HEK293 (cell line): ENCODE measurements at regions not wholly inside any gene's neighbourhood (a gene's known extent, or its start where the extent isn't known, plus 50 kb on each side); places are given as distances from the start of the nearest gene placed in this dataset.

Experiments used
- CTCF ChIA-PET: fragments of 350-600 bp; formaldehyde crosslinking; extraction: SDS; loops from one replicate; lab custom pipeline; 2021; ENCODE audit warnings: antibody characterized with exemption; lab: Yijun Ruan, JAX
- POLR2A ChIA-PET: fragments of 300-600 bp; formaldehyde crosslinking; extraction: SDS; loops from one replicate; lab custom pipeline; 2020; ENCODE audit warnings: antibody characterized with exemption, inconsistent platforms; lab: Yijun Ruan, JAX
- H3K27ac ChIP-seq: fragments of 200-500 bp; sonication (Bioruptor generic); 2 replicates; pipeline ENCODE4 v1.5.1; 2014; ENCODE audit warnings: low read depth, low read length, control low read depth, inconsistent platforms; ENCODE audit errors: extremely low read depth
- H3K36me3 ChIP-seq, 2 experiments: fragments of 200-500 bp in 1 of 2; sonication (Bioruptor generic) in 1 of 2; 1 replicate in 1 of 2; 2 replicates in 1 of 2; pipeline ENCODE4 v1.5.1; 2014 to 2017; ENCODE audit warnings: inconsistent platforms in 2 of 2, low read length in 2 of 2; ENCODE audit not compliant: control insufficient read depth in 2 of 2, insufficient read depth in 1 of 2
- H3K4me1 ChIP-seq: fragments of 200-500 bp; sonication (Bioruptor generic); 2 replicates; pipeline ENCODE4 v1.5.1; 2014; ENCODE audit warnings: mild to moderate bottlenecking, low read length, inconsistent platforms; ENCODE audit not compliant: control insufficient read depth, insufficient read depth
- H3K4me3 ChIP-seq: 2 replicates; pipeline ENCODE4 v1.5.1; 2011; ENCODE audit warnings: low read depth, mild to moderate bottlenecking, control low read depth, low read length, moderate library complexity
- H3K9me3 ChIP-seq: fragments of 200-500 bp; sonication (Bioruptor generic); 2 replicates; pipeline ENCODE4 v1.5.1; 2014; ENCODE audit warnings: low read depth, low read length, inconsistent platforms; ENCODE audit not compliant: control insufficient read depth, insufficient read depth
- GLI2 ChIP-seq: fragments of 450-650 bp; formaldehyde crosslinking; IDR thresholded peaks from 2 replicates; pipeline ENCODE4; 2017; ENCODE audit warnings: missing biosample characterization, missing genetic modification characterization, low read depth, borderline replicate concordance
- SCRT1 ChIP-seq: fragments of 450-650 bp; formaldehyde crosslinking; IDR thresholded peaks from 2 replicates; pipeline ENCODE4 v1.5.1; 2016; ENCODE audit warnings: missing biosample characterization, missing genetic modification characterization, borderline replicate concordance
- SP3 ChIP-seq: fragments of 450-650 bp; formaldehyde crosslinking; IDR thresholded peaks from 2 replicates; pipeline ENCODE4 v1.5.1; 2016; ENCODE audit warnings: missing biosample characterization, missing genetic modification characterization
- TRIM28 ChIP-seq: IDR thresholded peaks from 2 replicates; pipeline ENCODE4 v1.6.1; 2011; ENCODE audit warnings: low read length, control low read depth, borderline replicate concordance
- ZBTB48 ChIP-seq: fragments of 450-650 bp; formaldehyde crosslinking; IDR thresholded peaks from 2 replicates; pipeline ENCODE4 v1.5.1; 2016; ENCODE audit warnings: missing biosample characterization, missing genetic modification characterization
- ZBTB7A ChIP-seq: fragments of 450-650 bp; formaldehyde crosslinking; IDR thresholded peaks from 2 replicates; pipeline ENCODE4 v1.5.1; 2016; ENCODE audit warnings: low read depth, missing biosample characterization, missing genetic modification characterization
- ZNF121 ChIP-seq: fragments of 450-650 bp; formaldehyde crosslinking; IDR thresholded peaks from 2 replicates; pipeline ENCODE4 v1.5.1; 2016; ENCODE audit warnings: missing biosample characterization, missing genetic modification characterization
- ZNF140 ChIP-seq: fragments of 450-650 bp; formaldehyde crosslinking; IDR thresholded peaks from 2 replicates; pipeline ENCODE4 v1.5.1; 2016; ENCODE audit warnings: missing biosample characterization, missing genetic modification characterization
- ZNF157 ChIP-seq: fragments of 450-650 bp; formaldehyde crosslinking; IDR thresholded peaks from 2 replicates; pipeline ENCODE4 v1.5.1; 2016; ENCODE audit warnings: missing biosample characterization, missing genetic modification characterization
- ZNF202 ChIP-seq: fragments of 450-650 bp; formaldehyde crosslinking; IDR thresholded peaks from 2 replicates; pipeline ENCODE4 v1.5.1; 2016; ENCODE audit warnings: missing biosample characterization, missing genetic modification characterization, borderline replicate concordance
- ZNF211 ChIP-seq: fragments of 450-650 bp; formaldehyde crosslinking; IDR thresholded peaks from 2 replicates; pipeline ENCODE4 v1.5.1; 2016; ENCODE audit warnings: low read depth, missing biosample characterization, missing genetic modification characterization
- ZNF23 ChIP-seq: fragments of 450-650 bp; formaldehyde crosslinking; IDR thresholded peaks from 2 replicates; pipeline ENCODE4 v1.5.1; 2016; ENCODE audit warnings: missing biosample characterization, missing genetic modification characterization, borderline replicate concordance
- ZNF544 ChIP-seq: fragments of 450-650 bp; formaldehyde crosslinking; IDR thresholded peaks from 2 replicates; pipeline ENCODE4 v1.5.0; 2017; ENCODE audit warnings: missing biosample characterization, missing genetic modification characterization
- TF ChIP-seq, protein P1 (sequence below): fragments of 450-650 bp; formaldehyde crosslinking; IDR thresholded peaks from 2 replicates; pipeline ENCODE4 v1.5.1; 2016; ENCODE audit warnings: missing biosample characterization, missing genetic modification characterization
- TF ChIP-seq, protein P2 (sequence below): fragments of 450-650 bp; formaldehyde crosslinking; IDR thresholded peaks from 2 replicates; pipeline ENCODE4 v1.5.1; 2016; ENCODE audit warnings: missing biosample characterization, missing genetic modification characterization
- TF ChIP-seq, protein P3 (sequence below): fragments of 450-650 bp; formaldehyde crosslinking; IDR thresholded peaks from 2 replicates; pipeline ENCODE4 v1.5.1; 2016; ENCODE audit warnings: missing biosample characterization, missing genetic modification characterization
- TF ChIP-seq, protein P4 (sequence below): fragments of 450-650 bp; formaldehyde crosslinking; IDR thresholded peaks from 2 replicates; pipeline ENCODE4 v1.5.1; 2017; ENCODE audit warnings: missing biosample characterization, missing genetic modification characterization

DNA sequence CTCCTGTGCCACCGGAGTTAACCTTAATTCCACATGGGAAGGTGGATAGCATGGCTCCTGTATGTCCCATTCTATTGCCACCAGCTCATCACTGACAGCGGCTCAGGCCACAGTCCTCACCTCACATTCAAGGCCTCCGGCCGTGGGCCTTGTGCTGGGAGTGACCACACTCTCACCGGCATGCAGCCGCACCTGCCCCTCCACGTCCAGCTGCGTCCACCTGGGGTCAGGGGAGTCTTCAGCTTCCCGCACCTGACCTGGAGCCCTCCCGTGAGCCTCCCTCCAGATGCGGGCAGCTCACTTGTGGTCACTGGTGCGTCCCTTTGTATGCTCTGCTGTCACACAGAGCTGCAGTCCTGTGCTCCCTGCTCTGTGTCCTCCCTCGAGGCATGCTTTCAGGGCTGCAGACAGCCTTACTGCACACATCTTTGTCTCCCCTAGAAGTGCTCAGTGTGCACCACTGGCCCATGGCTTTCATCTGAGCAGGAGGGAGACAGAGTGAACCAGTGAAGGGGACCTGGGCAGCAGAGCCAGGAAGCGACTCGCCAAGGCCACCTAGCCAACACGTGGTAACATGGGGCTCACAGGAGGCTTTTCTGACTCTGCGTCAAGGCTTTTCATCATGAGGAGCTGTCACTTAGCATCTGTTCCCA is 210.1 kb downstream of the ERCC6L2 start:
- ChIA-PET CTCF (no interaction called here), POLR2A (no interaction called here)
- Histone ChIP-seq H3K4me1 (no peaks in the 10 kb centered on the region), H3K9me3 (no peaks in the 10 kb centered on the region), H3K36me3 (no peaks in the 10 kb centered on the region), H3K27ac (no peak overlapping the region), H3K4me3 (no peak overlapping the region)
- TF ChIP-seq, protein P1, sequence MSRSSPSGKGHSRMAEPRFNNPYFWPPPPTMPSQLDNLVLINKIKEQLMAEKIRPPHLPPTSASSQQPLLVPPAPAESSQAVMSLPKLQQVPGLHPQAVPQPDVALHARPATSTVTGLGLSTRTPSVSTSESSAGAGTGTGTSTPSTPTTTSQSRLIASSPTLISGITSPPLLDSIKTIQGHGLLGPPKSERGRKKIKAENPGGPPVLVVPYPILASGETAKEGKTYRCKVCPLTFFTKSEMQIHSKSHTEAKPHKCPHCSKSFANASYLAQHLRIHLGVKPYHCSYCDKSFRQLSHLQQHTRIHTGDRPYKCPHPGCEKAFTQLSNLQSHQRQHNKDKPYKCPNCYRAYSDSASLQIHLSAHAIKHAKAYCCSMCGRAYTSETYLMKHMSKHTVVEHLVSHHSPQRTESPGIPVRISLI (tag by site-specific recombination), result no peak
- TF ChIP-seq ZNF23 (no peak), ZNF202 (tag by site-specific recombination) (no peak)

DNA sequence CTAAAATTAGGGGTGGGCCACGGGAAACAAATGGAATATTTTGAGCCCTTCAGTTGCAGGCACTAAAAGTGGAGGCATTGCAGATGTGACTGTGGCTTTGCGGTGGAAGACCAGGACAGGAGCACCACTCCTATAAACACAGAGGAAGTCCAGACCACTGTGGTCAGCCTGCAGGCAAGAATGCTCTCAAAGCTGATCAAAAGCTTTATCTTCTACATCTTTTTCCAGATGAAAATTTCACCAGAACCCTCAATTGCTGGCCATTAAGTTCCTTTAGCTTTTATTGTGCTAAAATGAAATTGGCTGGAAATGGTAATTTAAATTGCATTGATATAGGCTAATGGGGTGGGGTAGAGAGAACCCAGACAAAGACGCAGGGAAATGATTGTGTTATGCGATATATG is 208.8 kb downstream of the ERCC6L2 start:
- Histone ChIP-seq H3K9me3 (no peaks in the 10 kb centered on the region), H3K4me3 (no peak overlapping the region), H3K36me3 (no peaks in the 10 kb centered on the region), H3K27ac (no peak overlapping the region), H3K4me1 (no peaks in the 10 kb centered on the region)
- ChIA-PET CTCF (interaction anchor here (1.0 kb wide), 1 partner anchor 32 kb away, joined by 3 read pairs; no protein-coding TSS in a partner anchor), POLR2A (interaction anchor here (0.7 kb wide), 1 partner anchor 306 kb away, joined by 3 read pairs; no protein-coding TSS in a partner anchor)
- TF ChIP-seq ZBTB48 (tag by site-specific recombination) (no peak), ZNF157 (tag by site-specific recombination) (no peak), SCRT1 (tag by site-specific recombination) (no peak), ZNF140 (tag by site-specific recombination) (no peak), GLI2 (tag by site-specific recombination) (no peak), ZNF544 (tag by site-specific recombination) (no peak), SP3 (tag by site-specific recombination) (no peak), ZNF121 (tag by site-specific recombination) (no peak), ZBTB7A (tag by site-specific recombination) (no peak), TRIM28 (no peak), ZNF211 (tag by site-specific recombination) (no peak), ZNF202 (tag by site-specific recombination) (no peak)
- TF ChIP-seq, protein P2, sequence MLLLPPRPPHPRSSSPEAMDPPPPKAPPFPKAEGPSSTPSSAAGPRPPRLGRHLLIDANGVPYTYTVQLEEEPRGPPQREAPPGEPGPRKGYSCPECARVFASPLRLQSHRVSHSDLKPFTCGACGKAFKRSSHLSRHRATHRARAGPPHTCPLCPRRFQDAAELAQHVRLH, result no peak
- TF ChIP-seq, protein P3, sequence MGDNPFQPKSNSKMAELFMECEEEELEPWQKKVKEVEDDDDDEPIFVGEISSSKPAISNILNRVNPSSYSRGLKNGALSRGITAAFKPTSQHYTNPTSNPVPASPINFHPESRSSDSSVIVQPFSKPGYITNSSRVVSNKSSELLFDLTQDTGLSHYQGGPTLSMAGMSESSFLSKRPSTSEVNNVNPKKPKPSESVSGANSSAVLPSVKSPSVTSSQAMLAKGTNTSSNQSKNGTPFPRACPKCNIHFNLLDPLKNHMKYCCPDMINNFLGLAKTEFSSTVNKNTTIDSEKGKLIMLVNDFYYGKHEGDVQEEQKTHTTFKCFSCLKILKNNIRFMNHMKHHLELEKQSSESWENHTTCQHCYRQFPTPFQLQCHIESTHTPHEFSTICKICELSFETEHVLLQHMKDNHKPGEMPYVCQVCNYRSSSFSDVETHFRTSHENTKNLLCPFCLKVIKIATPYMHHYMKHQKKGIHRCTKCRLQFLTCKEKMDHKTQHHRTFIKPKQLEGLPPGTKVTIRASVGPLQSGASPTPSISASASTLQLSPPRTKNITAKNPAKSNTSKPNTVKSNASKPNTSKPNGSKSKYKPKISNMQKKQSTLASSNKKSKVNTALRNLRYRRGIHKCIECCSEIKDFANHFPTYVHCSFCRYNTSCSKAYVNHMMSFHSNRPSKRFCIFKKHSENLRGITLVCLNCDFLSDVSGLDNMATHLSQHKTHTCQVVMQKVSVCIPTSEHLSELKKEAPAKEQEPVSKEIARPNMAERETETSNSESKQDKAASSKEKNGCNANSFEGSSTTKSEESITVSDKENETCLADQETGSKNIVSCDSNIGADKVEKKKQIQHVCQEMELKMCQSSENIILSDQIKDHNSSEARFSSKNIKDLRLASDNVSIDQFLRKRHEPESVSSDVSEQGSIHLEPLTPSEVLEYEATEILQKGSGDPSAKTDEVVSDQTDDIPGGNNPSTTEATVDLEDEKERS (tag by site-specific recombination), result no peak
- TF ChIP-seq, protein P1 (tag by site-specific recombination), result no peak
- TF ChIP-seq, protein P4, sequence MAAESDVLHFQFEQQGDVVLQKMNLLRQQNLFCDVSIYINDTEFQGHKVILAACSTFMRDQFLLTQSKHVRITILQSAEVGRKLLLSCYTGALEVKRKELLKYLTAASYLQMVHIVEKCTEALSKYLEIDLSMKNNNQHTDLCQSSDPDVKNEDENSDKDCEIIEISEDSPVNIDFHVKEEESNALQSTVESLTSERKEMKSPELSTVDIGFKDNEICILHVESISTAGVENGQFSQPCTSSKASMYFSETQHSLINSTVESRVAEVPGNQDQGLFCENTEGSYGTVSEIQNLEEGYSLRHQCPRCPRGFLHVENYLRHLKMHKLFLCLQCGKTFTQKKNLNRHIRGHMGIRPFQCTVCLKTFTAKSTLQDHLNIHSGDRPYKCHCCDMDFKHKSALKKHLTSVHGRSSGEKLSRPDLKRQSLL (tag by site-specific recombination), result no peak
